ENCODE measurements at regions not wholly inside any gene's neighbourhood (a gene's known extent, or its start where the extent isn't known, plus 50 kb on each side); places are given as distances from the start of the nearest gene placed in this dataset.
"Not testable (repeated sequence)": the region's sequence is repeated elsewhere in the genome, so short reads cannot be mapped to it uniquely, and the experiment has no call there.

- no peak for DNase-seq (ENCODE audit: low spot score)
These were observed 256.2 kb downstream of the FOXL1 start for GRCh38 chr16:86834451-86835035.

- no peak for DNase-seq (ENCODE audit: low spot score)
These were observed 257.6 kb downstream of the FOXL1 start for GRCh38 chr16:86835982-86836381.

- DNase-seq (ENCODE audit: low spot score), result no peak
These were observed 258.3 kb downstream of the FOXL1 start for GRCh38 chr16:86836503-86837129.

- no peak for DNase-seq (ENCODE audit: low spot score)
These were observed 265.5 kb downstream of the FOXL1 start for GRCh38 chr16:86843812-86844211.

- no peak for DNase-seq (ENCODE audit: low spot score)
These were observed 266.3 kb downstream of the FOXL1 start for GRCh38 chr16:86844695-86845094.

GRCh38 chr16:86846136-86846535, 267.8 kb downstream of the FOXL1 start:
- no peak for DNase-seq (ENCODE audit: low spot score)

GRCh38 chr16:86848821-86849220, 270.5 kb downstream of the FOXL1 start:
- no peak for DNase-seq (ENCODE audit: low spot score)

GRCh38 chr16:86850670-86851069, 272.3 kb downstream of the FOXL1 start:
- DNase-seq (ENCODE audit: low spot score), result no peak

- DNase-seq (ENCODE audit: low spot score), result no peak
These were observed 273.8 kb downstream of the FOXL1 start for GRCh38 chr16:86852135-86852534.

- DNase-seq (ENCODE audit: low spot score), result no peak
These were observed 275.8 kb downstream of the FOXL1 start for GRCh38 chr16:86854058-86854621.

GRCh38 chr16:86854626-86855294, 276.4 kb downstream of the FOXL1 start:
- no peak for DNase-seq (ENCODE audit: low spot score)

GRCh38 chr16:86856946-86857586, 278.7 kb downstream of the FOXL1 start:
- no peak for DNase-seq (ENCODE audit: low spot score)

GRCh38 chr16:86857807-86858206, 279.5 kb downstream of the FOXL1 start:
- no peak for DNase-seq (ENCODE audit: low spot score)

- DNase-seq (ENCODE audit: low spot score), result no peak
These were observed 280.2 kb downstream of the FOXL1 start for GRCh38 chr16:86858501-86858900.

GRCh38 chr16:86861270-86861858, 283.0 kb downstream of the FOXL1 start:
- DNase-seq (ENCODE audit: low spot score), result not testable (repeated sequence)

GRCh38 chr16:86862595-86863280, 284.4 kb downstream of the FOXL1 start:
- no peak for DNase-seq (ENCODE audit: low spot score)

- DNase-seq (ENCODE audit: low spot score), result no peak
These were observed 285.3 kb downstream of the FOXL1 start for GRCh38 chr16:86863609-86864008.

GRCh38 chr16:86864586-86864985, 286.2 kb downstream of the FOXL1 start:
- no peak for DNase-seq (ENCODE audit: low spot score)

GRCh38 chr16:86865851-86866662, 287.7 kb downstream of the FOXL1 start:
- no peak for DNase-seq (ENCODE audit: low spot score)

GRCh38 chr16:86866986-86867722, 288.8 kb downstream of the FOXL1 start:
- no peak for DNase-seq (ENCODE audit: low spot score)
